ENCODE measurements at regions not wholly inside any gene's neighbourhood (a gene's known extent, or its start where the extent isn't known, plus 50 kb on each side); places are given as distances from the start of the nearest gene placed in this dataset.

- no peak for DNase-seq (ENCODE audit: low read depth)
Observed at GRCh38 chr18:29512761-29513160, 1335.8 kb upstream of the CDH2 start.

GRCh38 chr18:29512203-29512602, 1335.3 kb upstream of the CDH2 start:
- no peak for DNase-seq (ENCODE audit: low read depth)

DNA sequence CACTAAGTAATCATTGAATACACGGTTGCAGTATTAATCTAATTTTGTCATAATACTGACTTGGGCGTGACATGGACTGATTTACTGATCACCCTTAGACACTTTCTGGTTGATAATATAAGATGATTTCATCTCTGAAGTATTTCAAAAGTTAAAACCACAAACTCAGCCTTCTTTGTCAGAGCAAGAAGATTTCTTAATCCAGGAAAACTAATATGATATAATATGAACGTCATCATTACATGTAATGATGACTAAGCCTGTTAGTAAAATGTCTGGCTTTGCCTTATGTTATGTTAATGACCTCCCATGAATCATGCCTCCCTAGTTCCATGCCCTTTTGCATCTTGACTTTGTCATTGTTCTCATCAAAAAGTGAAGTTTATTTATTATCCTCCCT, 1325.0 kb upstream of the CDH2 start:
- peak; percentile 36 for DNase-seq (ENCODE audit: low read depth)

- DNase-seq (ENCODE audit: low read depth) = no peak
Observed at GRCh38 chr18:29496152-29496680, 1319.3 kb upstream of the CDH2 start.

DNA sequence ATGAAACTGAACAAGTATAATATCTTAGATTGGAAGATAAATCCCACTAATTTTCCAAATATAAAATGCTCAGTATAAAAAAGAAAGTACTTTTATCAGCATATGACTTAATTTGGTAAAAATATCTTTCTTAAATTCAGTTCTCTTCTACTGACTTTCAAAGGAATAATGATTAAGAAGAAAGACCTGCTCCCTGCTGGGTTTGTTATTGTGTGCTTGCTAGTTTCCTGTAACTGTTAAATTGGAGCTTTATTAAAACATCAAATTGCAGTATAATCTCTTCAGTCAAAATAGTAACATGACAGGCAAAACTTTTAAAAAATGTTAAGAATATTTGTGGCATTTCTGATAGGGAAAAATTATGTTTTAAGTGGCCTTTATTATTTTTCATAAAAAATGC, 1317.4 kb upstream of the CDH2 start:
- no peak for DNase-seq (ENCODE audit: low read depth)

DNA sequence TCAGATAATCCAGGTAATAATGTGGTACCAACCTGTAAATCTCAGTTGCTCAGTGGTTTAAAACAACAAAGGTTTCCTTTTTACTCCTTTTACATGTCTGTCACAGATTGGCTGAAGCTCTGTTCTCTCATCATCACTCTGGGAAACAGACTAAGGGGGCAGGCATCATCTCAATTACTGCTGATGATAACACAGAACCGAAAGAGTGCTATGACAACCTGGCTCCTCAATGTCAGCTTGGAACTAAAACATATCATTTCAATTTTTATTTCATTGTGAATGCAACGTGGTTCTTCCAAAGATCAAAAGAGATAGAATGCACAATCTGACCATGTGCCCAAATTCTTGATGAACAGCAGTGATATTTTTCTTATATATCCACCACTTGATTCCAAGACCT, 1315.0 kb upstream of the CDH2 start:
- no peak for DNase-seq (ENCODE audit: low read depth)

- no peak for DNase-seq (ENCODE audit: low read depth)
Observed at GRCh38 chr18:29488617-29489016, 1311.7 kb upstream of the CDH2 start.

DNA sequence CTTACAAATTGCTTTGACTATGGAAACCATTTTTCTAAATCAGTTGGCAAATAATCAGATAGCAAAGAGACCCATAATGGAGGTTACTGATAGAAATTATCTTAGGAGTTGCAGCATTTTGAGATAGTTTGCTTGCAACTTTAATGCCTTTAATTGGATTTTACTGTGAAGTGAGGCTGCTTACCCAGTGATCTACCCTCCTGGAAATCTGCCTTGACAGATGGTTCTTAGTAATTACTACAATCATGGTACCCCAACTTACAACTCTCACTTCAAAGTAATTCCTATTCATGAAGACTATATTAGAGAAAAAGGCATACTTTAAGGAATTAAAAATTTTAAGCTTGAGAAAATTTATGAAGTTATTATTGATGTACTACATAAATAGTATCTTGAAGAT, 1288.6 kb upstream of the CDH2 start:
- no peak for DNase-seq (ENCODE audit: low read depth)

- DNase-seq (ENCODE audit: low read depth) = no peak
Observed at GRCh38 chr18:29459972-29460371, 1283.0 kb upstream of the CDH2 start.

DNA sequence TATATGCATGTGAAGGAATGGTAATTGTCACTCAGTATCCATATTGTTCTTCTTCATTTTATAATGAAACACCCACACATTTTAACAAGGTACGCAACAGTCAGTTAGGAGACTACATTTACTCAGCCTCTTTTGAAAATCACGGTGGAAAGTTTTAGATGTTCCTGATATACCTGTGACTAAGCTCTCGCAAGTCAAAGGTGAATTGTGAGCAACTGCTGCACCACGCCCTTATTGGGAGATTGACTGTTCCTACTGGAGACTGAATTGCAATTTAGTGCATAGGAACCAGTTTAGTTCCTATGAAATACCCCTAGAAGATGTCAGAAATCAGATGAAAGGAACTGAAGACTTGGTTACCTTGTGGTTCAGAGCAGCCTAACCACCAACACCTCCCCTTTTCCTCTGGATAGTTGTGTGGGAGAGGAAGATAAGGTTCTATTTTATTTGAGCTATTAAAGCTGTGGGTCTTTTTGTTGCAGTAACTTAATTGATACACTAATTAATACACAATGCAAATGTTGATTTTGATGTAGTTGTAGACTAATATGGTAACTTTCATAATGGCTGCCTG, 1280.5 kb upstream of the CDH2 start:
- no peak for DNase-seq (ENCODE audit: low read depth)

- no peak for DNase-seq (ENCODE audit: low read depth)
Observed at GRCh38 chr18:29449424-29449823, 1272.5 kb upstream of the CDH2 start.

DNA sequence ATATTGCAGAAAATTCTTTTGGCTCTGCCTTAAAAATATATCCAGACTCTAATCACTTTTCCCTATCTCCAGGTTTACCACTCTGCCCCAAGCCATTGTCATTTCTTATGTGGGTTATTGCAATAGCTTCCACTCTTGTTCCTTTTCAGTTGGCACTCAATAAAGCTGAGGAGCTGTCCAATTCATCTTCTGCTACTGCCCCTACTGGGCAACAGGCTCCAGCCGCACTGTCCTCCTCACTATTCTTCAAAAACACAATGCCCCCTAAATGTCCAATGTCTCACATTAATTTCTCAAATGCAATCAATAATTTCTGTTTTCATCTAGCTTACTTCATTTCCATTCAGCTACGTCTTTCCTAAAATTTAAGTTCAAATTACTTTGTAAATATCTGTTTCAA, 1262.5 kb upstream of the CDH2 start:
- DNase-seq (ENCODE audit: low read depth) = no peak

DNA sequence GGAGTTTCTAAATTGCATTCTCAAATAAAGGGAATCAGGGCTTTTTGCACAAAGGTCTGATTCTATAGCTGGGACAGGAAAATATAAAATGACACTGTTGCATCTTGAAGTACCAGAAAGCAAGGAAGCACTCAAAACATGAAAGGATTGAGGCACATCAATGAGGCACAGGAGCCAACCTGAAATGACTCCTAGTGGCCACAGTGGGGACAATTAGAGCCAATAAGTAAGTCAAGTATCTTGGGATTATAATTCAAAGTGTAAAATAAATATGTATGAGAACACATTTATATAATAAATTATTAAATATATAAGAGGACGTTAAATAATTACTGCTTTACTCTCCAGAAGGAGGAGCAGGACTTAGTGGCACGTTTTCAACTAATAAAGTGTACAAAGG, 1259.5 kb upstream of the CDH2 start:
- no peak for DNase-seq (ENCODE audit: low read depth)

GRCh38 chr18:29434650-29435049, 1257.7 kb upstream of the CDH2 start:
- DNase-seq (ENCODE audit: low read depth) = no peak

- no peak for DNase-seq (ENCODE audit: low read depth)
Observed at GRCh38 chr18:29430416-29430815, 1253.5 kb upstream of the CDH2 start.

- peak; percentile 60 for DNase-seq (ENCODE audit: low read depth)
Observed at GRCh38 chr18:29418136-29418535, 1241.2 kb upstream of the CDH2 start.

DNA sequence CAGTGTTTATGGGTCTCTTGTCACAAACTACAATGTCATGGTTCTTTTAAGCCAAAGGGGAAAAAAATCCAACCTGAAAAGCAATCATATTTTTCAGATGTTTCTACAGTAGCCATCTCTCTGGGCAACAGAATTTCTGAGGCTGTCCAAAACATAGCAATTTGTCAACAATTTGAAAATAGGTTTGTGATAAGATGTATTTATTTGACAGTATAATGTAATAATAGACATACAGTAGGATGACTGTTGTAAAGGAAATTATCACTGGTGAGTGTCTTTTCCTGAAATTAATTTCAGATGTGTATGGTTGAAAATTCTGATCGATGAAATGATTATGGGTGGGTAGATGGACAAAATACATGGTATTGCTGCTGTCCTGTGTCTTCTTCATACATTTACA, 1230.1 kb upstream of the CDH2 start:
- no peak for DNase-seq (ENCODE audit: low read depth)

DNA sequence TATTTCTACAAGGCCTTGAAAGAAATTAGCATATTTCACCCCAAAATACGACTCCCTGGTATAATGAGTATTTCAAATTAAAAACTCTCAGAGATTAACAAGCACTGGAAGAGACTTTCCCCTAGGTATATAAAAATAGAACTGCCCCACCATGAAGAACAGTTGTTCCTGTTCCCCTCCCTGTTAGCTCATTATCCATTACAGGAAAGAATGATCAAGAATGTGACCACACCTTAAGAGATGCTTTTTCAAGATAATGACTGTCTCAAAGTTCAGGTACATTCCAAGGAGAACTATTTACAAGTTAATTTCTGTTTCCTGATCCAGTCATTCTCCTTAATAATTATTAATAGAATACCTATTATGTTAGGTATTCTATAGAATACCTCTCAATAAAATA, 1220.6 kb upstream of the CDH2 start:
- DNase-seq (ENCODE audit: low read depth) = no peak

GRCh38 chr18:29383311-29384273, 1206.7 kb upstream of the CDH2 start:
- peak; percentile 18 for DNase-seq (ENCODE audit: low read depth)

DNA sequence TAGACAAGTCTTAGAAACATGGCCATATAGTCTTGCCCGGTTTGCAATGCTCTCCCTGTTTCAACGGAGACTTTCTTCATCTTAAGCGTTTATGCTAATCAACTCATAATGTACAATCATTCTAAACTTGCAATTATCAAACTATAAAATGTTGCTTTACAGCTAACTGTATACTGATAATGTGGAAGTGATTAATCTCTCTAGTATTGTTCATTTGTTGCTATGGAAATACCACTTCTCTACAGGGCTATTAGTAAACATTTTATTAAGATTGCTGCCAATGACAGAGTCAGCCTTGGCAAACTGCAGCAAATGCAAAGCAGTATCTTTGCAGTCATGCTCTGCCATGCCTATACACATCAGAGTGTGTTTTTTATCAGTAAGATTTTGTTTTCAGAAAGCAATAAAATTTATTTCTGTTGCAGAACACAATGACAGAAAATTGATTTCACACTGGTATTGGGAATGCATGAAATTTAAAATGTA, 1201.8 kb upstream of the CDH2 start:
- DNase-seq (ENCODE audit: low read depth) = no peak

DNA sequence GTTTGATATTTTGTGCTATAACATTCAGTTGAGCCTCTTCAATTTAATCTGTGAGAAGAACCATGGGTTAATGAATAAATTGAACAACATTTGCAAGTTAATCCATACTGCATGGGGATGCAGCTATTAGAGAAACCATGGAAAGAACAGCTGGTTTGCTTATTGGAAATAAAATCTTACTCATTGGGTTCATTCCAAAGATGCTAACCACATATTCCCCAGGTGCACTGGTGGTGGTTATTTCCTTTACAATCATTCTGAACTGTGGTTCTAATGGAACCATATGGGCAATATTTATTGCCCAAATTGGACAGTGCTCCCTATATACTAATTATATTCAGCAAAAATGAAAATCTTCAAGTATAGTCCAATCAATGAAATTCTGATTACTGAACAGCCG, 1200.4 kb upstream of the CDH2 start:
- DNase-seq (ENCODE audit: low read depth) = no peak

GRCh38 chr18:29373000-29373399, 1196.1 kb upstream of the CDH2 start:
- no peak for DNase-seq (ENCODE audit: low read depth)

DNA sequence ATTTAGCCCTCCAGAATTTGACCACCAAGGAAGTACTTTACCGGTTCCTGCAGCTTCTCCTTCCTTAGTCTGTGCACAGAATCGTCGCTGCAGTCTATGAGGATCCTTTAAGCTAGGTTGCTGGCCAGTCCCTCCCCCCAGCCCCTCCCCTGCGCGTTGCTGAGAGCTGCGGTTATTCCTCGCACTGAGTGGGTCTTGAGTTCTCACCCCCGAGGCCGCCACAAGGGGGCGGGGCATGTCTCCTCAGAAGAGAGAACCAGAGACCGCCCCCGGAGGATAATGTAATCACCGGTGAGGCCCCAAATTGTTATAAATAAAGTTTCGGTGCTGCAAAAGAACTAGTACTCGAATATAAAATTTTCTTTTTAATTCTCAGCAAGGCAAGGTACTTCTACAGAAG, 1184.9 kb upstream of the CDH2 start:
- no peak for DNase-seq (ENCODE audit: low read depth)

Data from non-pigmented ciliary epithelial cell (primary cell).